Thoracic aorta (tissue), 2 donors: ENCODE measurements at regions not wholly inside any gene's neighbourhood (a gene's known extent, or its start where the extent isn't known, plus 50 kb on each side); places are given as distances from the start of the nearest gene placed in this dataset.

Experiments used
- ATAC-seq: fragments of 150-250 bp; one replicate; pipeline ENCODE4 v1.8.0; 2017; ENCODE audit warnings: low read depth; ENCODE audit not compliant: insufficient number of reproducible peaks, low FRiP score
- DNase-seq: peaks from one replicate; pipeline ENCODE4 v3.0.0-alpha.2; 2020; ENCODE audit warnings: low spot score
- H3K27ac ChIP-seq, 2 donors: fragments of 200-600 bp; sonication (generic); 1 replicate in 1 of 2; 2 replicates in 1 of 2; pipeline ENCODE4 v1.5.1; 2016; ENCODE audit warnings: mild to moderate bottlenecking in 2 of 2, moderate library complexity in 2 of 2
- H3K27me3 ChIP-seq: fragments of 200-600 bp; sonication (generic); replicated peaks from 2 replicates; pipeline ENCODE4 v1.6.0; 2016; ENCODE audit warnings: mild to moderate bottlenecking; ENCODE audit not compliant: insufficient read depth
- H3K36me3 ChIP-seq: fragments of 200-600 bp; sonication (generic); one replicate; pipeline ENCODE4 v1.5.1; 2016
- H3K4me1 ChIP-seq, 2 donors: fragments of 200-600 bp; sonication (generic); 1 replicate in 1 of 2; 2 replicates in 1 of 2; pipeline versions ENCODE4 v1.5.1 to v1.6.0; 2016; ENCODE audit warnings: low read depth in 2 of 2, mild to moderate bottlenecking in 1 of 2; ENCODE audit not compliant: control insufficient read depth in 1 of 2
- H3K4me3 ChIP-seq: fragments of 200-600 bp; sonication (generic); 2 replicates; pipeline ENCODE4 v1.5.1; 2016; ENCODE audit warnings: mild to moderate bottlenecking
- H3K9me3 ChIP-seq: fragments of 200-600 bp; sonication (generic); 2 replicates; pipeline ENCODE4 v1.5.1; 2016
- TF ChIP-seq, protein P1 (sequence below): fragments of 200-600 bp; sonication (generic); IDR thresholded peaks from one replicate; pipeline ENCODE4 v1.5.1; 2019; ENCODE audit warnings: antibody characterized with exemption

DNA sequence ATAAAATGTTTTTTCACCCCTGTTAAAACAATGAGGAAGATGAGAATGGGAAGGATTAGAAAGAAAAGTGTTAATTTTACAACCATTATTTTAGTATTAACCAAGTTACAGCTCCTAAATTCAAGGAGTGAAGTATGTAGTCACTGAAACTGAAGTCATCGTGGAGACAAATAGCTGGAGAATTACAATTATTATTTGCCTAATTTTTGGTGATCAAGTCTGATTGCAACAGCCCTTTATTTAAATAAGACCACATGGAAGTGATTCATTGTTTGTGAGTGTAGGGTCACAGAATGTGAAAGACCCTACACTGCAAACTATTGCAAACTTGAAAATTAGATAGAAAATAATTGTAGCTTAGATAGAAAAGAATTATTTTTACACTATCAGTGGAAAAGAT, 292.4 kb downstream of the CENPW start:
- H3K9me3 ChIP-seq, result no peaks in the 10 kb centered on the region
- H3K27me3 ChIP-seq, result no peaks in the 10 kb centered on the region
- no peaks in the 10 kb centered on the region for H3K36me3 ChIP-seq
- no peaks in the 10 kb centered on the region for H3K4me1 ChIP-seq
- no peak for ATAC-seq
- H3K4me3 ChIP-seq, result no peak overlapping the region
- H3K27ac ChIP-seq, result no peak overlapping the region
- DNase-seq, result no peak
- TF ChIP-seq, protein P1, sequence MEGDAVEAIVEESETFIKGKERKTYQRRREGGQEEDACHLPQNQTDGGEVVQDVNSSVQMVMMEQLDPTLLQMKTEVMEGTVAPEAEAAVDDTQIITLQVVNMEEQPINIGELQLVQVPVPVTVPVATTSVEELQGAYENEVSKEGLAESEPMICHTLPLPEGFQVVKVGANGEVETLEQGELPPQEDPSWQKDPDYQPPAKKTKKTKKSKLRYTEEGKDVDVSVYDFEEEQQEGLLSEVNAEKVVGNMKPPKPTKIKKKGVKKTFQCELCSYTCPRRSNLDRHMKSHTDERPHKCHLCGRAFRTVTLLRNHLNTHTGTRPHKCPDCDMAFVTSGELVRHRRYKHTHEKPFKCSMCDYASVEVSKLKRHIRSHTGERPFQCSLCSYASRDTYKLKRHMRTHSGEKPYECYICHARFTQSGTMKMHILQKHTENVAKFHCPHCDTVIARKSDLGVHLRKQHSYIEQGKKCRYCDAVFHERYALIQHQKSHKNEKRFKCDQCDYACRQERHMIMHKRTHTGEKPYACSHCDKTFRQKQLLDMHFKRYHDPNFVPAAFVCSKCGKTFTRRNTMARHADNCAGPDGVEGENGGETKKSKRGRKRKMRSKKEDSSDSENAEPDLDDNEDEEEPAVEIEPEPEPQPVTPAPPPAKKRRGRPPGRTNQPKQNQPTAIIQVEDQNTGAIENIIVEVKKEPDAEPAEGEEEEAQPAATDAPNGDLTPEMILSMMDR, result no peak

- DNase-seq, result no peak
- Histone ChIP-seq H3K27me3 (no peaks in the 10 kb centered on the region), H3K36me3 (no peaks in the 10 kb centered on the region), H3K9me3 (no peaks in the 10 kb centered on the region), H3K4me3 (no peak overlapping the region), H3K27ac (no peak overlapping the region), H3K4me1 (no peaks in the 10 kb centered on the region)
- ATAC-seq, result no peak
- TF ChIP-seq, protein P1, result no peak
Measured at GRCh38 chr6:126633373-126633772, 293.5 kb downstream of the CENPW start.

DNA sequence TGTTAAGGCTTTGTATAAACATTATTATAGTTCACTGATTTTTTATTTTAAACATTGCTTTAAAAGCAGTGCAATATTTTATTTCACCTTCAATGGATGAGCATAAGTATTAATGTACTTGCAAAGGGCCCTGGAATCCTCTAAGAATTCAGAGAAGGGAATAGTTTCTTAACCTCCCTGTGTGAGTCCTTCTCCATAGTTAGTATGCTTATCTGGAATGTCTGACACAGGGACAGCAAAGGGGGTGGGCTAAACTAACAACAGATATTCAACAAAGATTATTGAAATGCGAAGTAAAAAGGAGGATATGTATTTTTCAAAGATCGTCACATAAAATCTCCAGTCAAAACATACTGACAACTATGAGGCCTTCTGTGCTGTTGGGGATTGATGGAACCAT, 300.4 kb downstream of the CENPW start:
- no peak overlapping the region for H3K27ac ChIP-seq
- DNase-seq (no peak), ATAC-seq (no peak)
- H3K36me3 ChIP-seq, result no peaks in the 10 kb centered on the region
- no peaks in the 10 kb centered on the region for H3K9me3 ChIP-seq
- no peak overlapping the region for H3K4me3 ChIP-seq
- TF ChIP-seq, protein P1, result no peak
- no peaks in the 10 kb centered on the region for H3K4me1 ChIP-seq
- H3K27me3 ChIP-seq, result no peaks in the 10 kb centered on the region

GRCh38 chr6:126640921-126641320, 301.0 kb downstream of the CENPW start:
- H3K9me3 ChIP-seq, result no peaks in the 10 kb centered on the region
- no peak overlapping the region for H3K4me3 ChIP-seq
- TF ChIP-seq, protein P1, result no peak
- H3K27me3 ChIP-seq, result no peaks in the 10 kb centered on the region
- no peak for ATAC-seq
- no peaks in the 10 kb centered on the region for H3K36me3 ChIP-seq
- no peak for DNase-seq
- H3K4me1 ChIP-seq, result no peaks in the 10 kb centered on the region
- H3K27ac ChIP-seq, result no peak overlapping the region

GRCh38 chr6:126641641-126642040, 301.7 kb downstream of the CENPW start:
- TF ChIP-seq, protein P1, result no peak
- no peaks in the 10 kb centered on the region for H3K36me3 ChIP-seq
- no peaks in the 10 kb centered on the region for H3K9me3 ChIP-seq
- H3K27me3 ChIP-seq, result no peaks in the 10 kb centered on the region
- no peaks in the 10 kb centered on the region for H3K4me1 ChIP-seq
- ATAC-seq (no peak), DNase-seq (no peak)
- no peak overlapping the region for H3K4me3 ChIP-seq
- no peak overlapping the region for H3K27ac ChIP-seq
